GM12873 (cell line): ENCODE measurements at regions not wholly inside any gene's neighbourhood (a gene's known extent, or its start where the extent isn't known, plus 50 kb on each side); places are given as distances from the start of the nearest gene placed in this dataset.

ENCODE experiments used
- CTCF ChIP-seq: IDR thresholded peaks from 2 replicates; pipeline ENCODE4 v1.5.1; 2012; ENCODE audit warnings: low read depth, mild to moderate bottlenecking, moderate library complexity, low read length, control low read depth; ENCODE audit not compliant: insufficient read depth; ENCODE audit errors: missing control alignments

DNA sequence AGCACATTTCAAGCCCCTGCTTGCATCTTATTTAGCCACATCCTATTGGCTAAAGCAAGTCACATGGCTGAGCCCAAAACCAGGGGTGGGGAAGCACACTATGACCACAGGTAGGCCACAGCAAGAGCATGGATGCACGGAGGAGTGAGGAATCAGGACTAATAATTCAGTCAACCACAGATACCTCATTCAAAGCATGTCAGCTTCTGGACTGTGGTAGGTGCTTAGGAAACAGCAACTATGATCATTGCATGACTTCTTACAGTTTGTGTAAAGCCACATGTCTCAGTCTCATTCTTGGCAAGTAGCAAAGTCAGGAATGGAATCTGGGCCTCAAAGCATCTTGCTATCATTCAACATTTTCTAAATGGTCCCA is 79.0 kb upstream of the EMX2 start:
- no peak for TF ChIP-seq CTCF

DNA sequence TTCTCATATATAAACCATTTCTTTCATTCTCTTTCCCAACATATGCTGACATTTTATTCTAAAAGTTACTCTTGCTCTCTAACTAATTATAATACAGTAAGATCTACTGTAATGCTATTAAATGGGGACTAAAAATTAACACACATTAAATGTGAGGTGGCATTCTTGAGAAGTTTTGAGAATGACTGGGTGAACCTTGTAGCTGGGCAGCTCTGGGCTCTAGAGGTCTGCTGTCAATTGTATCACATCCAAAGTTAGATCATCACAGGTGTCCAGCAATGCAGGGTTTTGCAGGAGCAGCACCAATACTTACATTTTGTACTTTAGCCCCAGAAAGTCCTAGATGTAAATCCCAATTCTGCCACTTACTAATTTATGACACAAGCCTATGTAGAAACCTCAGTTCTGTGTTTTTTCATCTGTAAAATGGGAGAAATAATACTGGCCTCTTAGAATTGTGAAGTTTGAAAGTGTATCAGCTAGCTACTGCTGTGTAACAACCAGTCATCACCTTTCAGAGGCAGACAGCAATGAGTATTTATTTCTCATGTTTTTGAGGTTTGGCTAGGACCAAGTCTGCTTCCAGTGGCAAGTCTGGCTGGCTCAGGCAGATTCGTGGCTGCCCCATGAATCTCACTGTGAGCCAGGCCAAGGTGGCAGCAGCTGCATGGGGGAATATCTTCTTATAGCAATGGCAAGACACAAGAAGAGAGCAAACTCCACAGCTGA is 79.6 kb upstream of the EMX2 start:
- no peak for TF ChIP-seq CTCF

- TF ChIP-seq CTCF = no peak
Measured at GRCh38 chr10:117462424-117462792, 80.1 kb upstream of the EMX2 start.

GRCh38 chr10:117461766-117462423 is 80.7 kb upstream of the EMX2 start:
- TF ChIP-seq CTCF = no peak

- no peak for TF ChIP-seq CTCF
Measured at GRCh38 chr10:117460846-117461765, 81.4 kb upstream of the EMX2 start.

DNA sequence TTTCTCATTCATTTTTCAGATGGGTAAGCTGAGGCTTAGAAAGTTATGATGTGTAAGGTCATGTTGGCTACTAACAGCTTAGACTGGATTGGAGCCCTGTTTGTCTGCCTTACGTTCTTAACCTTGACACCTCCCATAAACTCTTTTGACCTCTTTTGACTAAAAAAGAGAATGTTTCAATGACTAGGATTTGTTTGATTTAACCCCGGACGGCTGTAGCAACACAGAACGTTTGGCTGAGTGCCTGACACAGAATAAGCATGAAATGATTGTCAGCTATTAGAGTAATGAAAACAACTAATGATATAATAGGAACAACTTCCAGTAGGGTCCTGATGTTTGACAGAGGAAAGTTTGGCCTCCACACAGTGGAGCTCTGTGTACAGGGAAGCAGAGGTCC is 83.3 kb upstream of the PDZD8 start:
- TF ChIP-seq CTCF = no peak

DNA sequence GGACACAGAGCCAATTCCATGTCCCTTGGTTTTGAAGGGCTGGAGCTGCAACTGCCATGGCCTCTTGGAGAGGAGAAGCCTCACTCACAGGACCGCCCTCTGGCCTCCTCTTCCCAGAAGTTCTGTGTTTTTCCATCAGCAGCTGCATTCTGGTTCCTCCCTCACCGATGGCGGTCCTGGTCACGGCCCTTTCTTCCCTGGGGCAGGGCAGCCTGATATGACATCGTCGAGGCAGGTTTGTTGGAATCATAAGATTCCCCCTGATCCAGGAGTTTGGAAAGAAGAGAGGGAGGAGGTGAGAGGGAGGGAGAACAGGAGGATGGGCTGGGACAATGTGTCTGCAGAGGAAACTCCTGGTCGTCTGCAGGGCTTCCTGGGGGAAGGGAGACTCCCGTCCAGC is 82.7 kb upstream of the PDZD8 start:
- no peak for TF ChIP-seq CTCF
